Inflammatory macrophage (primary cell): ENCODE measurements at regions not wholly inside any gene's neighbourhood (a gene's known extent, or its start where the extent isn't known, plus 50 kb on each side); places are given as distances from the start of the nearest gene placed in this dataset.
A peak's percentile ranks its signal among the peaks of the same experiment; 100 is the strongest.

Experiments used
- DNase-seq, 2 donors: peaks; one replicate each; pipeline ENCODE4 v3.0.0-alpha.2; 2020 to 2022

GRCh38 chr12:60349232-60349978 is 753.6 kb downstream of the SLC16A7 start:
- no peak for DNase-seq

- no peak for DNase-seq
Observed at GRCh38 chr12:60387356-60387755, 791.5 kb downstream of the SLC16A7 start.

- DNase-seq, result no peak
Observed at GRCh38 chr12:60391051-60391450, 795.2 kb downstream of the SLC16A7 start.

- no peak for DNase-seq
Observed at GRCh38 chr12:60391791-60392190, 796.0 kb downstream of the SLC16A7 start.

GRCh38 chr12:60393093-60393492 is 797.3 kb downstream of the SLC16A7 start:
- DNase-seq, result no peak

- DNase-seq, result no peak
Observed at GRCh38 chr12:60394665-60395064, 798.8 kb downstream of the SLC16A7 start.

- DNase-seq, result no peak
Observed at GRCh38 chr12:60398547-60398946, 802.7 kb downstream of the SLC16A7 start.

- no peak for DNase-seq
Observed at GRCh38 chr12:60399064-60399463, 803.2 kb downstream of the SLC16A7 start.

GRCh38 chr12:60402996-60403395 is 807.2 kb downstream of the SLC16A7 start:
- no peak for DNase-seq

GRCh38 chr12:60415351-60415750 is 819.5 kb downstream of the SLC16A7 start:
- no peak for DNase-seq

GRCh38 chr12:60419986-60420385 is 824.2 kb downstream of the SLC16A7 start:
- DNase-seq, result no peak

GRCh38 chr12:60421741-60422140 is 825.9 kb downstream of the SLC16A7 start:
- DNase-seq, result no peak

- DNase-seq, result no peak
Observed at GRCh38 chr12:60437297-60437696, 841.5 kb downstream of the SLC16A7 start.

GRCh38 chr12:60441577-60441976 is 845.7 kb downstream of the SLC16A7 start:
- DNase-seq, result no peak

GRCh38 chr12:60451457-60451856 is 855.6 kb downstream of the SLC16A7 start:
- DNase-seq, result no peak

GRCh38 chr12:60465060-60465459 is 869.2 kb downstream of the SLC16A7 start:
- no peak for DNase-seq

GRCh38 chr12:60468546-60468945 is 872.7 kb downstream of the SLC16A7 start:
- DNase-seq, result no peak

GRCh38 chr12:60475825-60476224 is 880.0 kb downstream of the SLC16A7 start:
- DNase-seq, result no peak

GRCh38 chr12:60487284-60487683 is 891.5 kb downstream of the SLC16A7 start:
- no peak for DNase-seq

- DNase-seq, result no peak
Observed at GRCh38 chr12:60489071-60489470, 893.2 kb downstream of the SLC16A7 start.

- DNase-seq, result peak in 1 of 2 donors; percentile 6
Observed at GRCh38 chr12:60494244-60494643, 898.4 kb downstream of the SLC16A7 start.

GRCh38 chr12:60498656-60499055 is 902.8 kb downstream of the SLC16A7 start:
- DNase-seq, result no peak

- DNase-seq, result no peak
Observed at GRCh38 chr12:60501124-60501729, 905.4 kb downstream of the SLC16A7 start.

- no peak for DNase-seq
Observed at GRCh38 chr12:60522684-60523400, 927.0 kb downstream of the SLC16A7 start.
